Endothelial cell of umbilical vein (primary cell): ENCODE measurements at regions not wholly inside any gene's neighbourhood (a gene's known extent, or its start where the extent isn't known, plus 50 kb on each side); places are given as distances from the start of the nearest gene placed in this dataset.

Experiments used
- BruUV-seq: library from RNA; stranded (reverse); fragments of 400-500 nt; replicated peaks from 2 replicates; lab custom pipeline; 2021; lab: Mats Ljungman, UMichigan
- CTCF ChIA-PET: fragments of 300-600, 350-600 bp; sonication (Branson Sonifier 250); formaldehyde crosslinking; loops from one replicate; lab custom pipeline; 2021; ENCODE audit warnings: antibody characterized with exemption, inconsistent platforms; lab: Charles Lee
- POLR2A ChIA-PET: fragments of 300-600, 350-600 bp; sonication (Branson Sonifier 250); formaldehyde crosslinking; loops from one replicate; lab custom pipeline; 2021; ENCODE audit warnings: antibody characterized with exemption, inconsistent platforms; lab: Charles Lee
- DNase-seq: peaks from one replicate; pipeline ENCODE4 v3.0.0-alpha.2; 2011; ENCODE audit warnings: low read depth, low spot score
- FAIRE-seq: peaks from 2 replicates; lab custom pipeline; 2011; peaks lifted over from hg19 to GRCh38; lab: Jason Lieb, UNC
- H2AFZ ChIP-seq: 2 replicates; pipeline ENCODE4 v1.6.0; 2012; ENCODE audit warnings: low read depth, low read length, control low read depth, inconsistent platforms
- H3K27ac ChIP-seq: 2 replicates; pipeline ENCODE4 v1.5.1; 2011; ENCODE audit warnings: low read depth, mild to moderate bottlenecking, control low read depth, low read length, moderate library complexity; ENCODE audit not compliant: insufficient read depth
- H3K27me3 ChIP-seq, 2 experiments: 2 replicates each; pipeline versions ENCODE4 v1.6.0 to v1.6.1; 2011; ENCODE audit warnings: low read length in 2 of 2, mixed read lengths in 1 of 2; ENCODE audit not compliant: control insufficient read depth in 2 of 2, insufficient read depth in 2 of 2
- H3K36me3 ChIP-seq, 2 experiments: 2 replicates in 1 of 2; 3 replicates in 1 of 2; pipeline ENCODE4 v1.5.1; 2011; ENCODE audit warnings: low read length in 2 of 2, mild to moderate bottlenecking in 1 of 2, moderate library complexity in 1 of 2; ENCODE audit not compliant: control insufficient read depth in 2 of 2, insufficient read depth in 2 of 2; ENCODE audit errors: extremely low read depth in 1 of 2
- H3K4me1 ChIP-seq: 3 replicates; pipeline ENCODE4 v1.5.1; 2011; ENCODE audit warnings: mild to moderate bottlenecking, low read length; ENCODE audit not compliant: control insufficient read depth, insufficient read depth; ENCODE audit errors: extremely low read depth
- H3K4me2 ChIP-seq: 2 replicates; pipeline ENCODE4 v1.6.1; 2011; ENCODE audit warnings: low read length, control low read depth, mixed read lengths; ENCODE audit not compliant: insufficient read depth
- H3K4me3 ChIP-seq, 3 experiments: fragments of 200-600 bp in 1 of 3; sonication (generic), shearing (Covaris generic) in 1 of 3; replicated peaks in 1 of 3; 2 replicates each; pipeline ENCODE4 v1.5.1; 2011 to 2016; ENCODE audit warnings: control low read depth in 3 of 3, low read length in 3 of 3, mild to moderate bottlenecking in 2 of 3, inconsistent platforms in 1 of 3, low read depth in 1 of 3, moderate library complexity in 1 of 3; ENCODE audit not compliant: insufficient read depth in 1 of 3
- H3K79me2 ChIP-seq: 2 replicates; pipeline ENCODE4 v1.6.0; 2012; ENCODE audit warnings: low read length, inconsistent platforms; ENCODE audit not compliant: control insufficient read depth, insufficient read depth
- H3K9ac ChIP-seq: replicated peaks from 2 replicates; pipeline ENCODE3; 2011; ENCODE audit warnings: low read length, control low read depth; ENCODE audit not compliant: insufficient read depth; ENCODE audit errors: extremely low read depth
- H3K9me1 ChIP-seq: replicated peaks from 3 replicates; pipeline ENCODE4 v1.6.0; 2011; ENCODE audit warnings: mild to moderate bottlenecking, low read length; ENCODE audit not compliant: control insufficient read depth, insufficient read depth; ENCODE audit errors: extremely low read depth
- H3K9me3 ChIP-seq: replicated peaks from 2 replicates; pipeline ENCODE4 v1.5.1; 2012; ENCODE audit warnings: low read length, inconsistent platforms; ENCODE audit not compliant: control insufficient read depth, insufficient read depth
- H4K20me1 ChIP-seq: replicated peaks from 2 replicates; pipeline ENCODE3; 2011; ENCODE audit warnings: mild to moderate bottlenecking, low read length; ENCODE audit not compliant: control insufficient read depth, insufficient read depth; ENCODE audit errors: extremely low read depth
- EZH2 ChIP-seq: IDR thresholded peaks from 2 replicates; pipeline ENCODE4 v1.6.1; 2012; ENCODE audit warnings: borderline replicate concordance, low read depth, mild to moderate bottlenecking, moderate library complexity, low read length, inconsistent platforms; ENCODE audit not compliant: severe bottlenecking
- FOS ChIP-seq: IDR thresholded peaks from 2 replicates; pipeline ENCODE4 v1.6.1; 2011; ENCODE audit warnings: mild to moderate bottlenecking, low read length, moderate library complexity, borderline replicate concordance; ENCODE audit not compliant: insufficient read depth
- GATA2 ChIP-seq: IDR thresholded peaks from 2 replicates; pipeline ENCODE4 v1.7.0; 2011; ENCODE audit warnings: low read depth, mild to moderate bottlenecking, moderate library complexity, mixed read lengths, low read length; ENCODE audit not compliant: insufficient read length, insufficient read depth
- JUN ChIP-seq: IDR thresholded peaks from 2 replicates; pipeline ENCODE4 v1.6.1; 2011; ENCODE audit warnings: borderline replicate concordance, low read depth; ENCODE audit not compliant: insufficient read length, insufficient read depth
- MAX ChIP-seq: IDR thresholded peaks from 2 replicates; pipeline ENCODE4 v1.6.1; 2011; ENCODE audit not compliant: insufficient read depth, insufficient read length
- MYC ChIP-seq: IDR thresholded peaks from one replicate; pipeline ENCODE4 v1.6.1; 2011; ENCODE audit warnings: mild to moderate bottlenecking, low read depth, low read length
- POLR2A ChIP-seq: IDR thresholded peaks from 2 replicates; pipeline ENCODE4 v1.6.1; 2012; ENCODE audit warnings: low read depth, mild to moderate bottlenecking, control low read depth, low read length
- POLR2AphosphoS5 ChIP-seq: IDR thresholded peaks from 2 replicates; pipeline ENCODE4 v1.6.1; 2012; ENCODE audit warnings: low read depth, mild to moderate bottlenecking, control low read depth, low read length, moderate library complexity; ENCODE audit not compliant: insufficient read depth
- dilution Hi-C: fragments of 300-500 bp; cut with MboI; formaldehyde crosslinking; loops from one replicate; pipeline ENCODE4 v1.15.0; 2019; ENCODE audit warnings: low sequenced_read_pairs; ENCODE audit not compliant: extremely low pct_ligation_motif_present
- intact Hi-C: fragments of 100-400 bp; cut with micrococcal nuclease; formaldehyde crosslinking; loops from one replicate; pipeline ENCODE4 v1.10.0; 2022
- TF ChIP-seq, protein P1 (sequence below), 2 donors: IDR thresholded peaks; 1 replicate in 1 of 2; 2 replicates in 1 of 2; pipeline ENCODE4 v1.5.1; 2011; ENCODE audit warnings: low read length in 2 of 2, mild to moderate bottlenecking in 2 of 2, moderate library complexity in 2 of 2, control low read depth in 1 of 2, inconsistent platforms in 1 of 2, low read depth in 1 of 2; ENCODE audit not compliant: insufficient read depth in 1 of 2; ENCODE audit errors: extremely low read depth in 1 of 2

DNA sequence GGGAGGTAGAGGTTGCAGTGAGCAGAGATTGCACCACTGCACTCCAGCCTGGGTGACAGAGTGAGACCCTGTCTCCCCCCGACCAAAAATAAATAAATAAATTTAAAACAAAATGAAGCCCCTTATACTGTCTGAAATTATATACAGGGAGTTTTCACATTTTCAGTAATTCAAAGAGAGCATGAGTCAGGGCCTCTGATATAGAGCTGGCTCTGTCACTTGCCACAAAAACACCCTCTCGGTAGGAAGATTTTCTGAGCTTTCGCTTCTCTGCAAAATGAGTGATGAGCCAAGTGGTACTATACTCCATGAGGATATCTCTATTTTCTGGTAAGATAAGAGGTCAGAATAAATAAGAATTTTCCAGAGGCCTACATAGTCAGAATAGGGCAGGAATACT lies 462.9 kb downstream of the COG6 start:
- TF ChIP-seq, protein P1, sequence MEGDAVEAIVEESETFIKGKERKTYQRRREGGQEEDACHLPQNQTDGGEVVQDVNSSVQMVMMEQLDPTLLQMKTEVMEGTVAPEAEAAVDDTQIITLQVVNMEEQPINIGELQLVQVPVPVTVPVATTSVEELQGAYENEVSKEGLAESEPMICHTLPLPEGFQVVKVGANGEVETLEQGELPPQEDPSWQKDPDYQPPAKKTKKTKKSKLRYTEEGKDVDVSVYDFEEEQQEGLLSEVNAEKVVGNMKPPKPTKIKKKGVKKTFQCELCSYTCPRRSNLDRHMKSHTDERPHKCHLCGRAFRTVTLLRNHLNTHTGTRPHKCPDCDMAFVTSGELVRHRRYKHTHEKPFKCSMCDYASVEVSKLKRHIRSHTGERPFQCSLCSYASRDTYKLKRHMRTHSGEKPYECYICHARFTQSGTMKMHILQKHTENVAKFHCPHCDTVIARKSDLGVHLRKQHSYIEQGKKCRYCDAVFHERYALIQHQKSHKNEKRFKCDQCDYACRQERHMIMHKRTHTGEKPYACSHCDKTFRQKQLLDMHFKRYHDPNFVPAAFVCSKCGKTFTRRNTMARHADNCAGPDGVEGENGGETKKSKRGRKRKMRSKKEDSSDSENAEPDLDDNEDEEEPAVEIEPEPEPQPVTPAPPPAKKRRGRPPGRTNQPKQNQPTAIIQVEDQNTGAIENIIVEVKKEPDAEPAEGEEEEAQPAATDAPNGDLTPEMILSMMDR (IDR thresholded peaks at IDR 0.05; ENCODE audit: extremely low read depth in 1 of 2, insufficient read depth in 1 of 2, low read depth in 1 of 2, low read length in 2 of 2), result no peak
- TF ChIP-seq MAX (no peak), FOS (no peak), EZH2 (no peak), MYC (no peak), JUN (no peak), POLR2AphosphoS5 (no peak), POLR2A (no peak), GATA2 (no peak)
- dilution Hi-C loops, result no loop called here
- Histone ChIP-seq H3K27me3 (no peaks in the 10 kb centered on the region), H3K79me2 (no peaks in the 10 kb centered on the region), H3K27ac (no peak overlapping the region), H3K9me3 (no peaks in the 10 kb centered on the region), H3K36me3 (no peaks in the 10 kb centered on the region), H3K9ac (no peak overlapping the region), H3K9me1 (no peaks in the 10 kb centered on the region), H2AFZ (no peak overlapping the region), H3K4me3 (no peak overlapping the region), H3K4me1 (peaks cover 17% of the 10 kb centered on the region), H3K4me2 (no peak overlapping the region), H4K20me1 (no peaks in the 10 kb centered on the region)
- no peak for DNase-seq
- no peak for FAIRE-seq
- ChIA-PET CTCF (interaction anchor here (0.9 to 1.4 kb wide), 4 partner anchors 11 to 166 kb away, joined by 3 to 4 read pairs (median 4); no protein-coding TSS in a partner anchor), POLR2A (no interaction called here)
- BruUV-seq, result no TSS peak
- intact Hi-C loops, result loop anchor here (10.0 kb wide), 1 partner anchor 196 kb away; no protein-coding TSS in a partner anchor
